ENCODE measurements at regions not wholly inside any gene's neighbourhood (a gene's known extent, or its start where the extent isn't known, plus 50 kb on each side); places are given as distances from the start of the nearest gene placed in this dataset.

- Histone ChIP-seq H3K4me1 (ENCODE audit: control insufficient read depth, insufficient read depth, low read length) (no peaks in the 10 kb centered on the region), H3K9ac (ENCODE audit: control insufficient read depth, insufficient read depth, low read length) (no peak overlapping the region), H3K4me3 (no peak overlapping the region), H3K27ac (ENCODE audit: control insufficient read depth, insufficient read depth) (no peak overlapping the region), H4K20me1 (ENCODE audit: control insufficient read depth, insufficient read depth) (no peaks in the 10 kb centered on the region), H2AFZ (ENCODE audit: control insufficient read depth, low read depth, low read length) (no peak overlapping the region), H3K27me3 (replicated peaks in 1 of 2; ENCODE audit: control insufficient read depth in 2 of 2, insufficient read depth in 2 of 2, low read length in 1 of 2) (no peaks in the 10 kb centered on the region), H3K79me2 (ENCODE audit: control insufficient read depth, insufficient read depth, low read length) (no peaks in the 10 kb centered on the region), H3K36me3 (ENCODE audit: control insufficient read depth in 2 of 2, insufficient read depth in 2 of 2, low read length in 1 of 2) (no peaks in the 10 kb centered on the region), H3K4me2 (ENCODE audit: control insufficient read depth, insufficient read depth) (no peak overlapping the region), H3K9me3 (replicated peaks; ENCODE audit: control insufficient read depth, insufficient read depth, low read length) (no peaks in the 10 kb centered on the region)
- WGBS (ENCODE audit: insufficient coverage, insufficient replicate concordance, low lambda C conversion rate, missing lambda C conversion rate): 65% methylated on average over 4 of the region's 4 CpGs
- ChIA-PET CTCF (interaction anchor here (1.3 kb wide), 1 partner anchor 142 kb away, joined by 3 read pairs; no protein-coding TSS in a partner anchor), POLR2A (no interaction called here), SMC1A (ENCODE audit: uncharacterized antibody, unreplicated experiment) (no interaction called here), RAD21 (ENCODE audit: unreplicated experiment) (no interaction called here)
- no TSS peak for BruUV-seq (replicated peaks)
- FAIRE-seq (no peak), ATAC-seq (no peak), DNase-seq (ENCODE audit: low read depth, low spot score) (no peak)
- intact Hi-C loops (cut with micrococcal nuclease; ENCODE audit: unreplicated experiment) (no loop called here), in situ Hi-C loops (cut with MboI) (no loop called here)
- TF ChIP-seq TARDBP (IDR thresholded peaks at IDR 0.05; ENCODE audit: borderline replicate concordance) (no peak), ZBTB40 (IDR thresholded peaks at IDR 0.05; ENCODE audit: borderline replicate concordance) (no peak), SREBF2 (IDR thresholded peaks at IDR 0.05; ENCODE audit: low read length) (no peak), RCOR1 (conservative IDR thresholded peaks at IDR 0.05; ENCODE audit: low read depth, low read length) (no peak), SMAD1 (IDR thresholded peaks at IDR 0.05; ENCODE audit: low read depth, partially characterized antibody) (no peak), SP1 (IDR thresholded peaks at IDR 0.05; ENCODE audit: low read depth, low read length) (no peak), SMARCA5 (IDR thresholded peaks at IDR 0.05) (no peak), HDAC6 (IDR thresholded peaks at IDR 0.05; ENCODE audit: unreplicated experiment) (no peak), ATF2 (IDR thresholded peaks at IDR 0.05; ENCODE audit: low read length) (no peak), ZZZ3 (IDR thresholded peaks at IDR 0.05; ENCODE audit: control insufficient read depth, insufficient read length, low read depth) (no peak), TCF3 (IDR thresholded peaks at IDR 0.05; ENCODE audit: borderline replicate concordance, insufficient read depth, low read depth, low read length) (no peak), ZBTB11 (CRISPR knock-in tag; IDR thresholded peaks at IDR 0.05) (no peak), NRF1 (conservative IDR thresholded peaks at IDR 0.05; ENCODE audit: low read depth, low read length) (no peak), ZNF384 (IDR thresholded peaks at IDR 0.05; ENCODE audit: borderline replicate concordance, low read depth, low read length) (no peak), MXI1 (IDR thresholded peaks at IDR 0.05; ENCODE audit: low read depth, low read length) (no peak), MLLT1 (IDR thresholded peaks at IDR 0.05) (no peak)
Observed at GRCh38 chr3:8097690-8098089, 403.9 kb upstream of the LMCD1 start.
